ENCODE measurements at regions not wholly inside any gene's neighbourhood (a gene's known extent, or its start where the extent isn't known, plus 50 kb on each side); places are given as distances from the start of the nearest gene placed in this dataset.

DNA sequence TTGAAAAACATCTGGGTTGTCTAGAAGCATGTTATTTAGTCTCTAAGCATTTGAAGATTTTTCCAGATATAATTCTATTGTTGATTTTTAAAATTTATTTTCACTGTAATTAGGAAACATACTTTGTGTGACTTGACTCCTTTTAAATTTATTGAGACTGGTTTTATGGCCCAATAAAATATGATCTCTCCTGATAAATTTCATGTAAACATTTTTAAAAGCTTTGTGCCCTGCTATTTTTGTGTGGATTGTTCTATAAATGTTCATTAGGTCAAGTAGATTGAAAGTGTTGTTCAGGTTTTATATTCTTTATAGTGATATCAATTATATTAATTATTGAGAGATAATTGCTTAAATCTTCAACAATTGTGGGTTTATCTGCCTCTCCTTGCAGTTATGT is 105.4 kb downstream of the RFX6 start:
- no peaks in the 10 kb centered on the region for H3K4me1 ChIP-seq (ENCODE audit: insufficient read depth, low read length)
- Mint-ChIP-seq H3K4me3 (no peak overlapping the region), H3K4me1 (peaks cover 0 to 2% of the 10 kb centered on the region in 2 experiments; a peak in 1 of 4 replicates), H3K27ac (no peak overlapping the region), H3K36me3 (ENCODE audit: insufficient read depth in 1 of 3, low read depth in 3 of 3) (peaks cover 0 to 10% (median 2%) of the 10 kb centered on the region in 3 experiments; a peak in 4 of 7 replicates), H3K9me3 (peaks cover 10 to 12% of the 10 kb centered on the region in 2 experiments), H3K27me3 (ENCODE audit: low read depth) (no peaks in the 10 kb centered on the region)
- H2BK15ac ChIP-seq (ENCODE audit: low read depth, low read length) = no peak overlapping the region
- no peak overlapping the region for H3K4ac ChIP-seq (ENCODE audit: low read depth, low read length)
- H3K23me2 ChIP-seq (ENCODE audit: insufficient read length, low read depth, low read length, poor library complexity, severe bottlenecking) = no peaks in the 10 kb centered on the region
- H2BK5ac ChIP-seq (ENCODE audit: insufficient read length, low read length) = no peak overlapping the region
- no peak overlapping the region for H3T11ph ChIP-seq (ENCODE audit: low read length)
- DNase-seq = no peak
- H3K27ac ChIP-seq (ENCODE audit: insufficient read length, low read depth, low read length) = no peak overlapping the region
- H3K4me2 ChIP-seq (ENCODE audit: insufficient read depth, insufficient read length, low read length) = no peak overlapping the region
- H2BK12ac ChIP-seq (ENCODE audit: insufficient read length, low read depth, low read length) = no peak overlapping the region
- no peak overlapping the region for H2BK20ac ChIP-seq (ENCODE audit: low read depth, low read length, poor library complexity, severe bottlenecking)
- H3K56ac ChIP-seq (ENCODE audit: insufficient read length, low read depth, low read length) = no peak overlapping the region
- H3K14ac ChIP-seq (ENCODE audit: insufficient read depth, low read length) = no peak overlapping the region
- no peak overlapping the region for H4K91ac ChIP-seq (ENCODE audit: insufficient read length, low read depth, low read length)
- TF ChIP-seq, protein P1, sequence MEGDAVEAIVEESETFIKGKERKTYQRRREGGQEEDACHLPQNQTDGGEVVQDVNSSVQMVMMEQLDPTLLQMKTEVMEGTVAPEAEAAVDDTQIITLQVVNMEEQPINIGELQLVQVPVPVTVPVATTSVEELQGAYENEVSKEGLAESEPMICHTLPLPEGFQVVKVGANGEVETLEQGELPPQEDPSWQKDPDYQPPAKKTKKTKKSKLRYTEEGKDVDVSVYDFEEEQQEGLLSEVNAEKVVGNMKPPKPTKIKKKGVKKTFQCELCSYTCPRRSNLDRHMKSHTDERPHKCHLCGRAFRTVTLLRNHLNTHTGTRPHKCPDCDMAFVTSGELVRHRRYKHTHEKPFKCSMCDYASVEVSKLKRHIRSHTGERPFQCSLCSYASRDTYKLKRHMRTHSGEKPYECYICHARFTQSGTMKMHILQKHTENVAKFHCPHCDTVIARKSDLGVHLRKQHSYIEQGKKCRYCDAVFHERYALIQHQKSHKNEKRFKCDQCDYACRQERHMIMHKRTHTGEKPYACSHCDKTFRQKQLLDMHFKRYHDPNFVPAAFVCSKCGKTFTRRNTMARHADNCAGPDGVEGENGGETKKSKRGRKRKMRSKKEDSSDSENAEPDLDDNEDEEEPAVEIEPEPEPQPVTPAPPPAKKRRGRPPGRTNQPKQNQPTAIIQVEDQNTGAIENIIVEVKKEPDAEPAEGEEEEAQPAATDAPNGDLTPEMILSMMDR (conservative IDR thresholded peaks at IDR 0.05) = no peak
- H3K9ac ChIP-seq (ENCODE audit: extremely low read depth, insufficient read length, low read length) = no peak overlapping the region
- H4K8ac ChIP-seq (replicated peaks; ENCODE audit: insufficient read length, low read depth, low read length) = no peak overlapping the region
- H2BK120ac ChIP-seq (ENCODE audit: low read depth, low read length, poor library complexity, severe bottlenecking) = no peak overlapping the region
- H4K5ac ChIP-seq (ENCODE audit: insufficient read length, low read depth, low read length) = no peak overlapping the region
- no peak overlapping the region for H2AFZ ChIP-seq (ENCODE audit: low read length)
- H3K27me3 ChIP-seq (ENCODE audit: insufficient read depth, low read length) = no peaks in the 10 kb centered on the region
- no peak overlapping the region for H3K18ac ChIP-seq (ENCODE audit: insufficient read length, low read depth, low read length)
- H4K20me1 ChIP-seq (ENCODE audit: control insufficient read depth, insufficient read depth, insufficient read length) = no peaks in the 10 kb centered on the region
- no peaks in the 10 kb centered on the region for H3K9me3 ChIP-seq (ENCODE audit: control insufficient read depth, low read depth, low read length)
- no peaks in the 10 kb centered on the region for H3K79me2 ChIP-seq (ENCODE audit: insufficient read depth, low read length)
- H3K23ac ChIP-seq (ENCODE audit: insufficient read length, low read depth, low read length) = no peak overlapping the region
- no peak overlapping the region for H2AK5ac ChIP-seq (ENCODE audit: insufficient read length, low read length)
- H3K79me1 ChIP-seq (ENCODE audit: insufficient read depth, low read depth, low read length, poor library complexity, severe bottlenecking) = no peaks in the 10 kb centered on the region
